AG10803 (cell line): ENCODE measurements at regions not wholly inside any gene's neighbourhood (a gene's known extent, or its start where the extent isn't known, plus 50 kb on each side); places are given as distances from the start of the nearest gene placed in this dataset.

Experiments used
- DNase-seq: peaks from one replicate; pipeline ENCODE4 v3.0.0; 2010; ENCODE audit warnings: low read depth
- H3K4me3 ChIP-seq: 2 replicates; pipeline ENCODE4 v1.5.1; 2011; ENCODE audit warnings: mild to moderate bottlenecking, low read length, control low read depth
- CTCF ChIP-seq: conservative IDR thresholded peaks from 2 replicates; pipeline ENCODE4 v1.5.1; 2011; ENCODE audit warnings: mild to moderate bottlenecking, low read length, control low read depth, inconsistent platforms

- H3K4me3 ChIP-seq: no peak overlapping the region
- no peak for TF ChIP-seq CTCF
- no peak for DNase-seq
These were observed 1007.0 kb upstream of the CELF4 start for GRCh38 chr18:38572554-38573111.

GRCh38 chr18:38571651-38572050 is 1006.1 kb upstream of the CELF4 start:
- TF ChIP-seq CTCF: no peak
- no peak for DNase-seq
- no peak overlapping the region for H3K4me3 ChIP-seq

- H3K4me3 ChIP-seq: no peak overlapping the region
- no peak for DNase-seq
- TF ChIP-seq CTCF: no peak
These were observed 999.9 kb upstream of the CELF4 start for GRCh38 chr18:38565513-38565912.

GRCh38 chr18:38563396-38563980 is 997.9 kb upstream of the CELF4 start:
- H3K4me3 ChIP-seq: no peak overlapping the region
- TF ChIP-seq CTCF: no peak
- DNase-seq: no peak

GRCh38 chr18:38557006-38557405 is 991.4 kb upstream of the CELF4 start:
- no peak overlapping the region for H3K4me3 ChIP-seq
- DNase-seq: no peak
- TF ChIP-seq CTCF: no peak

GRCh38 chr18:38552732-38553321 is 987.2 kb upstream of the CELF4 start:
- TF ChIP-seq CTCF: no peak
- DNase-seq: no peak
- no peak overlapping the region for H3K4me3 ChIP-seq

GRCh38 chr18:38551881-38552280 is 986.3 kb upstream of the CELF4 start:
- no peak for TF ChIP-seq CTCF
- no peak overlapping the region for H3K4me3 ChIP-seq
- DNase-seq: no peak
